IMR-90 (cell line): ENCODE measurements at regions not wholly inside any gene's neighbourhood (a gene's known extent, or its start where the extent isn't known, plus 50 kb on each side); places are given as distances from the start of the nearest gene placed in this dataset.

ENCODE experiments used
- BHLHE40 ChIP-seq: fragments of 150-350 bp; IDR thresholded peaks from 2 replicates; pipeline ENCODE4 v1.6.1; 2016; ENCODE audit warnings: mild to moderate bottlenecking, low read depth, low read length
- CEBPB ChIP-seq: IDR thresholded peaks from 2 replicates; pipeline ENCODE4 v1.6.1; 2012; ENCODE audit warnings: low read depth, low read length, improper control_type of control experiment
- CHD1 ChIP-seq: IDR thresholded peaks from 2 replicates; pipeline ENCODE4 v1.6.1; 2012; ENCODE audit warnings: low read depth, low read length, improper control_type of control experiment
- FOS ChIP-seq: fragments of 150-350 bp; IDR thresholded peaks from 2 replicates; pipeline ENCODE4 v1.6.1; 2016; ENCODE audit warnings: low read depth, low read length
- MAFK ChIP-seq: IDR thresholded peaks from 2 replicates; pipeline ENCODE4 v1.6.1; 2012; ENCODE audit warnings: low read depth, low read length, improper control_type of control experiment
- MAZ ChIP-seq: IDR thresholded peaks from 2 replicates; pipeline ENCODE4 v1.6.1; 2012; ENCODE audit warnings: low read depth, mild to moderate bottlenecking, low read length, improper control_type of control experiment, moderate library complexity, borderline replicate concordance
- MXI1 ChIP-seq: IDR thresholded peaks from 2 replicates; pipeline ENCODE4 v1.6.1; 2012; ENCODE audit warnings: low read depth, mild to moderate bottlenecking, low read length, moderate library complexity, borderline replicate concordance
- POLR2A ChIP-seq: IDR thresholded peaks from 2 replicates; pipeline ENCODE4 v1.6.1; 2012; ENCODE audit warnings: mild to moderate bottlenecking, low read depth, low read length
- RAD21 ChIP-seq: IDR thresholded peaks from 2 replicates; pipeline ENCODE4 v1.6.1; 2012; ENCODE audit warnings: low read length, improper control_type of control experiment
- TF ChIP-seq, protein P1 (sequence below): conservative IDR thresholded peaks from 2 replicates; pipeline ENCODE4 v1.5.1; 2012; ENCODE audit warnings: mild to moderate bottlenecking, low read depth, low read length, improper control_type of control experiment
- TF ChIP-seq, protein P2 (sequence below): fragments of 150-350 bp; IDR thresholded peaks from 2 replicates; pipeline ENCODE4 v1.6.1; 2017; ENCODE audit warnings: mild to moderate bottlenecking, antibody characterized with exemption, low read length, low read depth

DNA sequence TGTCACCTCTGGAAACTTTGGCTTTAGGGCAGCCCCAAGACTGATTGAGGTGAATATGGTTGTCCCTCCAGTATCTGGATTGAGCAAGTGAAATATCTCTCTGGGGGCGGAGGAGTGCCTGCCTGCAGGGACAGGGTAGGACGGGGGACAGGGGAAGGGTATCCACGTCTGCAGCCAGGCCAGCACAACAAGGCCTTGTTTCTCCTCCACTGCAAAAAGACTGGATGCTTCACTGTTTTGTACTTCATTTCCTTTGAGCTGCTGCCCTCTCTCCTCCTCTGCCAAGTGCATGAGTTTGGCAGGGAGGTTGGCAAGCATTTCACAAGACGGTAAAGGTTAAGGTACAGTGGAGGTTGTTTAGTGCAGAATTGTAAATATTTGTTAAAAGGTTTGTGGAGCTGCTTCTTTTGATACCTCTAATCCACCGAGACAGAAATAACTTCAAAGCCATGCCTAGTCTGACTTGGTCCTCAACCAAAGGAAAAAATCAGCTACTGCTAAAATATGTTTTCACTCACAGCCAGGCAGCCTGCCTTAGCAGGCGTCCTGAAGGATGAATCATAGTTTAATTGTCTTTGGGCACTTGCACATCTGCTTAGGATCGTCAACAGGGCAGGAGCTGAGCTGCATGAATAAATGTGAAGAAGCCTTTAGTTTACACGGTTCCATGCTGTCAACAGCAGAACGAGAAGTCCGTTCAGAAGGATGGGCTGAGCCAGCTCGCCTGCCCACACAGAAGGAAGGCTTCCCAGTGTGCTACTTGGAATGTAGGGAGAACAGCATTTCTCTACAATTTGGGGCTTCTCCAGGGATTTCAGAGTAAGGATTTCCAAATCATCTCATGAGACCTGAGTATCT, 269.7 kb downstream of the TTC6 start:
- TF ChIP-seq POLR2A = no peak
- TF ChIP-seq, protein P1, sequence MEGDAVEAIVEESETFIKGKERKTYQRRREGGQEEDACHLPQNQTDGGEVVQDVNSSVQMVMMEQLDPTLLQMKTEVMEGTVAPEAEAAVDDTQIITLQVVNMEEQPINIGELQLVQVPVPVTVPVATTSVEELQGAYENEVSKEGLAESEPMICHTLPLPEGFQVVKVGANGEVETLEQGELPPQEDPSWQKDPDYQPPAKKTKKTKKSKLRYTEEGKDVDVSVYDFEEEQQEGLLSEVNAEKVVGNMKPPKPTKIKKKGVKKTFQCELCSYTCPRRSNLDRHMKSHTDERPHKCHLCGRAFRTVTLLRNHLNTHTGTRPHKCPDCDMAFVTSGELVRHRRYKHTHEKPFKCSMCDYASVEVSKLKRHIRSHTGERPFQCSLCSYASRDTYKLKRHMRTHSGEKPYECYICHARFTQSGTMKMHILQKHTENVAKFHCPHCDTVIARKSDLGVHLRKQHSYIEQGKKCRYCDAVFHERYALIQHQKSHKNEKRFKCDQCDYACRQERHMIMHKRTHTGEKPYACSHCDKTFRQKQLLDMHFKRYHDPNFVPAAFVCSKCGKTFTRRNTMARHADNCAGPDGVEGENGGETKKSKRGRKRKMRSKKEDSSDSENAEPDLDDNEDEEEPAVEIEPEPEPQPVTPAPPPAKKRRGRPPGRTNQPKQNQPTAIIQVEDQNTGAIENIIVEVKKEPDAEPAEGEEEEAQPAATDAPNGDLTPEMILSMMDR = no peak
- TF ChIP-seq RAD21 = no peak
- no peak for TF ChIP-seq MAZ
- no peak for TF ChIP-seq BHLHE40
- TF ChIP-seq MAFK = no peak
- no peak for TF ChIP-seq MXI1
- TF ChIP-seq CHD1 = no peak
- no peak for TF ChIP-seq FOS
- TF ChIP-seq, protein P2, sequence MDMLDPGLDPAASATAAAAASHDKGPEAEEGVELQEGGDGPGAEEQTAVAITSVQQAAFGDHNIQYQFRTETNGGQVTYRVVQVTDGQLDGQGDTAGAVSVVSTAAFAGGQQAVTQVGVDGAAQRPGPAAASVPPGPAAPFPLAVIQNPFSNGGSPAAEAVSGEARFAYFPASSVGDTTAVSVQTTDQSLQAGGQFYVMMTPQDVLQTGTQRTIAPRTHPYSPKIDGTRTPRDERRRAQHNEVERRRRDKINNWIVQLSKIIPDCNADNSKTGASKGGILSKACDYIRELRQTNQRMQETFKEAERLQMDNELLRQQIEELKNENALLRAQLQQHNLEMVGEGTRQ = no peak
- no peak for TF ChIP-seq CEBPB
